Activated T-cell treated with anti-CD3 and anti-CD28 coated beads for 48 hours (primary cell): ENCODE measurements at regions not wholly inside any gene's neighbourhood (a gene's known extent, or its start where the extent isn't known, plus 50 kb on each side); places are given as distances from the start of the nearest gene placed in this dataset.

Experiments
- DNase-seq: peaks from one replicate; pipeline ENCODE4 v3.0.0-alpha.2; 2020; ENCODE audit warnings: low read depth

- DNase-seq: no peak
Measured at GRCh38 chr2:47315475-47315874, 53.6 kb upstream of the EPCAM start.

DNA sequence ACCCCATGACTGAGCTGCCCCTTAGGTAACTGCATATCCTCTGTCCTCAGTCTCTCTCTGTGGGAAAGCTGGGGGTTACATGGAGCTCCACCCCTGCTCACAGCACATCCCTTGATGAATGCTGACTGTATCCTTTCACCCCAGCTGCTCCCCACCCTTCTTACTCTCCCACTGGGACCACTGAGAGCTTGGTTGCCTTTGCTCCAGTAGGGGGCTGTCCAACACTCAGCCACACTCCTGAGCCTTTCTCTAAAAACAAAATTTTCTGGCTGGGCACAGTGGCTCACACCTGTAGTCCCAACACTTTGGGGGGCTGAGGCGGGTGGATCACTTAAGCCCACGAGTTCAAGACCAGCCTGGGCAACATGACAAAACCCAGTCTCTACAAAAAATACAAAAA lies 55.4 kb upstream of the EPCAM start:
- no peak for DNase-seq

DNA sequence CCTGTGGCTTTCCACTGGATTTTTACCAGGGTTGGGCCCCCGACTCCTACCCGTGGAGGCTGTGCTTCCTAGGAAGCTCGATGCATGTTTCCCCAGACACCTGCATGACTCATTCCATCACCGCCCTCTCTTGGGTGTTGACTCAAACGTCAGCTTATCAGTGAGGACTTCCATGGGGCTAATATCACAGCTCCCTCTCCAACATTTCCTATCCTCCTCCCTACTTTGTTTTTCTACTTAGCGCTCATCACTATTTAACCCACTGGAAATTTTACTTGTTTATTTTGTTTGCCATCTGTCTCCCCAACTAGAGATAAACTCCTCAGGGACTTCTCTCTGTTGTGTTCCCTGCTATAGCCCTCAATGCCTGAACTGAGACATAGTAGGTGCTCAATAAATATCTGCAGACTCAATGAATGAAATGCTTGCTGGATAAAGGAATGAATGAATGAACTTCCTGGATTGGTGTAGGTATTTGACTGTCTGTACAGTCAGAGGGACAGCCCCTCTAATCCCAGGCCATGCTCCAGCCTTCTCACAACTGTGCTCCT lies 55.9 kb upstream of the EPCAM start:
- no peak for DNase-seq

DNA sequence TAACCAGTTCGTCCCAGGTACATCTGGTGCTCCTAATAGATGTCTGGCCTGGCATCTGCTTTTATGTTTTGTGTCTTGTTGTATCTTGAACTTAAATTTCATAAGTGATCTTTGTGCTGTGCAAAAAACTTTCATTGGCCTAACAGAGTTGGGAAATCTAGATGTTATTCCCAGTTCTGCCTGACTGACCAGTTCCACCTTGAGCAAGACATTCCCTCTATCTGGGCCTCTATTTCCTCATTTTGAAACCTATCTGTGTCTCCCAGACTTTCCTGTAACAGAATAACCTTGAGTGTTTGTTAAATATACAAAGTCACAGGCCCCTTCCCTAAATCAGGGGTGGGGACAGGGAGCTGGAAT lies 56.6 kb upstream of the EPCAM start:
- no peak for DNase-seq

DNA sequence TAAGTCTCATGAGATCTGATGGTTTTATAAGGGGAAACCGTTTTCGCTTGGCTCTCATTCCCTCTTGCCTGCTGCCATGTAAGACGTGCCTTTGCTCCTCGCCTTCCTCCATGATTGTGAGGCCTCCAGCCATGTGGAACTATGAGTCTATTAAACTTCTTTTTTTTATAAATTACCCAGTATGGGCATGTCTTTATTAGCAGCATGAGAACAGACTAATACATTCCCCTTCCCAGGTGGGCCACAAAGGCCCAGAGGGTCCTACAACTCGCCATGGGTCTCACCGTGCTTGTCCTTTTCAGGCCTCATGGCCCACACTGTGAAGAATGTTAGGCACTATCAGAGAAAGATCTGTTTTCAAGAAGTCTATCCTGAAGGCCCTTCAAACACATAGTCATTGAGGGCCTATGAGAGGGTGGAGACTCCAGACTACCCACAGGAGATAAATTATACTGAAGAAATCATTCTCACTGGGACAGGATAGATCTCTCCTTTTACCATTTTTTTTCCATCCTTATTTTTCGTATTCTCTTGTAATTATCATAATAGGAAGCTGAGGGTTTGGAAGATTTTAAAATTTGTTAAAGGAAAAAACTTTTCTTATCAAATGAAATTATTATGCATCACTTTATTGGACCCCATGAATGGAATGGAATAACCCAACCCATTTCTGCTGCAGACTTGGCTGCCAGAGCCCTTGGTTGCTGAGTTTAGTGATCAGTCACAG lies 57.2 kb upstream of the EPCAM start:
- no peak for DNase-seq

DNA sequence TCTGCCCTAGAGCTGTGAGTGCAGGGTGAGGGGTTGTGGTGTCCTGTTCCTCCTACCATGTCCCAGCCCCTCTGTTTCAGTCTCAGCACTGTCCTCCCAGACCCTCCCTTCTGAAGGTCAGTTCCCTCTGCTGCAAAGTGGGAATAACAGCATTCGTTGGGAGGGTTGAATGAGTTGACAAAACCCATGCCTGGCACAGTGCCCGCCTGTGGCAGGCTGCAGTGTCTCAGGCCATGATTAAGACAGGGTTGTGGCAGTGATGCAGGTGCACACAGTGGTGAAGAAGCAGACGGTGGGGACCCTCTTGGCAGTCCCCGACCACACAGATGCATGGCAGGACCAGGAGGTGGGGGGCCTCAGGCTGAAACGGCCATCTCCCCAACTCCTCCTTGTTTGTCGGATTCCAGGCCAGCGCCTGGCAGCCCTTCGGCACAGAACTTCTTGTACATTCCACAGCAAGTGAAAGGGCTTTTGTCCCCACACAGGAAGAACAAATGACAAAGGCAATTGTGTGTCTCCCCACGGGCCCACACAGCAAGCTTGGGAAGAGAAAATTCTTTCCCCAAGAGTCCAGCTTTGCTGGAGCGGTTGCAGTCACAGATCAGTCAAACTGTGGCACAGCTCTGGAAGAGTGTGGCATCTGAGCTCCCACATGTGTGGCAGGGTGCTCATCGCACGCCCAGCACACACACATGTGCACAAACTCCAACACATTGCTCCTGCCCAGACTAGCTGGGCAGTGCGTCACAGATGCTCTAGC lies 58.1 kb upstream of the EPCAM start:
- DNase-seq: no peak

DNA sequence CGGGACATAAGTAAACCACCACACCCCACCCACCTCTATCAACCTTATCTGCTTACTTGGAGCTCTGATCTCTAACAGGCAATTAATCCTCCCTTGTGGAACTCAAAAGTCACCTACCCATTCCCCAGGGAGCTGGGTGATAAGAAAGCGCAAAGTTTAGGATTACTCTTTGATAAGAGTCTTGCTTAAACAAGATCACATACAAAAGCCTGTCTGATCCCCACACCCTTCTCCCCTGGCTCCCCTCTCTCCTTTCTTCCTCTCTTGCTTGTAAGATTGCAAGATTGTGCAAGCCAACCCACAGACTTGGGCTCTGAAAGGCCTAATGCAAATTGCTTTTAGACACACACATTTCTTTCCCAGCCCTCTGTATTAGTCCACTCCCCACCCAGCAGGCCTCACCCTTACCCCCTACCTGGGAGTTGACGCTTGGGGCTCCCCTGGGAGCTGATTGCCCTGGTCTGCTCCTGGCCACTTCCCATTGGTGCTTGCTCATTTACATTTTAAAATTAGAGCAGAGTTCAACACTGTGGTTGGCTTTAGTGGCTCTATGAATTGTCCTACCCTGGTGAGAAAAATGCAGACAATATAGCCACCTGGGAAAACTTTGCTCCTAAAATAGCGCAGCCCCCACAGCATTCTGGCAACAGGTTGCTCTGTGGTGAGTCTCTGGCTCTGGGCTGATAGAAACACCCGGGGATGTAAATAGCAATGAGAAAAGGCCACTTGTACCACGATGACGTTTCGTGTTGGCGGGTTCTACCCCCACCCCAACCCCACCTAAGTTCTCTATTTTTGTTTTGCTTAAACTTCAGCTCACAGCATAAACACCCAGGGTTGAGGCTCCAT lies 58.9 kb upstream of the EPCAM start:
- no peak for DNase-seq

DNA sequence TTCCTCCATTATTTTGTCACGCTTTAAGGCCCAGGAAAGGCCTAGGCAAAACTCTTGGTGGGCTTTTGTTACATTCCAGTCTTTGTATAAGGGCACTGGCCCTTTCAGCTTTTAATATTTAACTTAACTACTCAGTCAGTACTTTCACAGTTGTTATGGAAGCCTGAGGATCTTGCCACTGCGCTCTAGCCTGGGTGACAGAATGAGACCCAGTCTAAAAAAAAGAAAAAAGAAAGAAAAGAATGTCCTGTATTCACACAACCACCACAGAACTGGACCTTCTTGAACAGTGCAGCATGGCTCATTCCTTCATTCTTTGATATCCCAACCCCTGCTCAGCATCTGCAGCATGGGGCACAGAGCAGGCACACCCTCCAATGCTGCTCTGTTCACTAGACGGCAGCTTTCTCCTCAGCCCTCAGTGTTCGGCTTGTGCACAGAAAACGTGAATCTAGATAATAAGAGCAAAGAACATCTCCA lies 59.6 kb upstream of the EPCAM start:
- DNase-seq: no peak

DNA sequence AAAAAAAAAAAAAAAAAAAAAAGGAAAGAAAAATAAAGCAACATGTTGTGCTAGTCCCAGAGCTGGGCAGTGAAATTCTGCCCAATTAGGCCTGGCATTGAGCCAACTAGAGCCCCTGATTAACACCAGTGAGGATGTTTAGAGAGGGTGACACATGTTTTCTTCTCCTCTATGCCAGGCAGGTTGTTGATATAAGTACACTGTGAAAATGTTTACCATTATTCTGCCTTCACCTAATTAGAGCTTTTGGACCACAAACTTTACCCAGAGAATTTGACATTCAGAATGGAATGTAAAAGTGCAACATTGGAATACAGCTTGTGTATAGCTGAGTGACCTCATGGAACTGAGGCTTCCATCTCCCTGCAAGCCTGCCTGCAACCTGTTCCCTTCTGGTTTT lies 62.0 kb upstream of the EPCAM start:
- DNase-seq: no peak

DNA sequence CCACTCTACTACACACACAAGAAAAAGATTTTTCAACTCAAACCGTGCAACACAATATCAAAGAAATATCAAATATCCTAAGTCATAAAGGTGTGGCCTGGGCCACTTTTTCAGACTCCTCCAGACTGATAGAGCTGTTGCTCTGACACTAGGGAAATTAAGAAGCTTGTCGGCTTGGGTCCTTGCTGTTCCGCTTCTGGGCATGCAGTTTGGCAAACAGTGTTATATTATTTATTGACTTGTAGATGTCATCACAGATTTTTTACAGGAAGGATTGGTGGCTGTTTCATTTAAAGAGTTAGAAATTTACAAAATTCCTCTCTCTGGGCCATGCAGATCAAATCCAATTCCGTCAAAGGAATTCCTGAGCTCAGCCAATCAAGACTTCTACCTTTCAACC lies 64.5 kb upstream of the EPCAM start:
- no peak for DNase-seq

GRCh38 chr2:47303341-47304148 lies 65.6 kb upstream of the EPCAM start:
- no peak for DNase-seq

DNA sequence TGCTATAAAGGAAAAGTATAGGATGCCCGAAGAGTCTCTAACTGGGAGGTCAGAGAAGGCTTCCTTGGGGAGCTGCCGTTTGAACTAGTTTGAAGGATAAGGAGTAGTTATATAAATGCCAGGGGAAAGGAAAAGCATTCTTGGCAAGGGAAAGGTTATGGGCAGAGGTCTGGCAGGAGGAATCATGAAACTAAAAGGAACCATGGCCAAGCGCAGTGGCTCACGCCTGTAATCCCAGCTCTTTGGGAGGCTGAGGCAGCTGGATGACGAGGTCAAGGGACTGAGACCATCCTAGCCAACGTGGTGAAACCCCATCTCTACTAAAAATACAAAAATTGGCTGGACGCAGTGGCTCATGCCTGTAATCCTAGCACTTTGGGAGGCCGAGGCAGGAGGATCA lies 66.8 kb upstream of the EPCAM start:
- no peak for DNase-seq

DNA sequence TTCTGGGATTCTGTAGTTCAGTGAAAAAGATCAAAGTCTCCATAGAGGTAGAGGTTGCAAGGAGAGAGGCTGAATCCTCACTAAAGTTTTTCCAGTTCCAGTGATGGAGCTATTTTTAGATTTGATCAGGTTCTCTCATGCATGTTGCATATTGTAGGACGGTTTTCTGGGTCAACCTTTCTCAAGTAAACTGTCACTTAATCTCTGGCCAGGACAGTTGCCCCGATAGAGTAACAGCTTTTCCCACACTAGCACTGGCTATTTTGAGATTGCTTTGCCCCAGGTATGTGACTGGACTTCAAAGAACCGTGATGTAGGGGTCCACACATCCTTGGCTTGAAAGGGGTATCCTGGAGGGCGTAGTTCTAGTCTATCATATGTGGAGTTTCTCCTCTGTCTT lies 67.4 kb upstream of the EPCAM start:
- no peak for DNase-seq

GRCh38 chr2:47301277-47301618 lies 67.9 kb upstream of the EPCAM start:
- no peak for DNase-seq

- DNase-seq: no peak
Measured at GRCh38 chr2:47300609-47301276, 68.4 kb upstream of the EPCAM start.

GRCh38 chr2:47300081-47300480 lies 69.0 kb upstream of the EPCAM start:
- no peak for DNase-seq

DNA sequence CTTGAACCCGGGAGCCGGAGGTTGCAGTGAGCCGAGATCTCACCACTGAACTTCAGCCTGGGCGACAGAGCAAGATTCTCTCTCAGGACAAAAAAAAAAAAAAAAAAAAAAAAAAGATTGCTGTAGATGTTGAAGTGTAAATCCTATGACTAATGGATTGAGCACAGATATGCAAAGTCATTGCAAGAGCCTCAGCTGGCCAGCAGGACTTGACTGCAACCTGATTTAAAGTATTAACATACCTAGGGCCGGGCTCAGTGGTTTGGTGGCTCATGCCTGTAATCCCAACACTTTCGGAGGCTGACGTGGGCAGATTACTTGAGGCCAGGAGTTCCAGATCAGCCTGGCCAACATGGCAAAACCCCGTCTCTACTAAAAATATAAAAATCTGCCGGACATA lies 69.6 kb upstream of the EPCAM start:
- no peak for DNase-seq

- no peak for DNase-seq
Measured at GRCh38 chr2:47298771-47299170, 70.3 kb upstream of the EPCAM start.

DNA sequence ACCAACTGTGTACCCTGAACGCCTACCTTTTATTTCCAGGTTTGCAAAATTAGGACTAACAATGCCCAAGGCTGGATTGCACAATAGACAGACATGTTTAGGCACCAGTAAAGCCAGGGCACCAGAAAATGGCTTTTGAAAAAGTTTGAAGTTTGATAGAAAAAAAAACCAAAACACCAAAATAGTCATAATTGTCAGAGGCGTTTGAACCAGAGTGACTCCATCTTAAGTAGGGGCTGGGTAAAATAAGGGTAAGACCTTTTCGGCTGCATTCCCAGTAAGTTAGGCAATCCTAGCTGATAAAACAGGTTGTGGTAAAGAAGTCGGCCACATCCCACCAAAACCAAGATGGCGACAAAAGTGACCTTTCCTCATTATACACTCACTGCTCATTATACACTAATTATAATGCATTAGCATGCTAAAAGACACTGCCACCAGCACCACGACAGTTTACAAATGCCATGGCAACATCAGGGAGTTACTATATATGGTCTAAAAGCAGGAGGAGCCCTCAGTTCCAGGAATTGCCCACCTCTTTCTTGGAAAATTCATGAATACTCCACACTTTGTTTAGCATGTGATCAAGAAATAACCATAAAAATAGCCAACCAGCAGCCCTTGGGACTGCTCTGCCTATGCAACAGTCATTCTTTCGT lies 71.2 kb upstream of the EPCAM start:
- DNase-seq: no peak

GRCh38 chr2:47295981-47296635 lies 73.0 kb upstream of the EPCAM start:
- DNase-seq: no peak
